Breast epithelium (tissue), 3 donors: ENCODE measurements at regions not wholly inside any gene's neighbourhood (a gene's known extent, or its start where the extent isn't known, plus 50 kb on each side); places are given as distances from the start of the nearest gene placed in this dataset.

Source experiments
- POLR2A ChIP-seq: fragments of 450-650 bp; IDR thresholded peaks from one replicate; pipeline ENCODE4 v1.6.1; 2016; ENCODE audit warnings: antibody characterized with exemption, mild to moderate bottlenecking, moderate library complexity
- TF ChIP-seq, protein P1 (sequence below), 3 donors: fragments of 450-650 bp; IDR thresholded peaks; one replicate each; pipeline ENCODE4 v1.5.1; 2016 to 2017; ENCODE audit warnings: antibody characterized with exemption in 3 of 3, mild to moderate bottlenecking in 3 of 3, moderate library complexity in 3 of 3

DNA sequence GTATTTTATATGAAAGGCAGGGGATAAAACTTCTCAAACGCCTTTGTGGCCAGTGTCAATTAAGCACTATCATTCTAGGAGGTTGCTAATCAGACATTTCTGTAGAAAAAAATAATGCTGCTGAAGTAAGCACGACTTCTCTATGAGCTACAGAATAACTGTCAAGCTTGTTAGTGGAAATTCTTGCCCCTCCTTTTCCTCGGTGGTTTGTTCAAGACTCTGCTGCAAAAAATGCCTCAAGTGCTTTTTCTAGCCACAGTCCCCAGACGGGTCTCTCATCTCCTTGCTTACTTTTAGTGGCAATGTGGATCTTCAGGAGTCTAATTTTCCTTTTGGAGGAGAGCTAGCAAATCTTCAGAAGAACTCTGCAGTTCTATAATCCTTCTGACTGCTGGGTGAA is 452.0 kb downstream of the FUT8 start:
- TF ChIP-seq POLR2A, result no peak
- TF ChIP-seq, protein P1, sequence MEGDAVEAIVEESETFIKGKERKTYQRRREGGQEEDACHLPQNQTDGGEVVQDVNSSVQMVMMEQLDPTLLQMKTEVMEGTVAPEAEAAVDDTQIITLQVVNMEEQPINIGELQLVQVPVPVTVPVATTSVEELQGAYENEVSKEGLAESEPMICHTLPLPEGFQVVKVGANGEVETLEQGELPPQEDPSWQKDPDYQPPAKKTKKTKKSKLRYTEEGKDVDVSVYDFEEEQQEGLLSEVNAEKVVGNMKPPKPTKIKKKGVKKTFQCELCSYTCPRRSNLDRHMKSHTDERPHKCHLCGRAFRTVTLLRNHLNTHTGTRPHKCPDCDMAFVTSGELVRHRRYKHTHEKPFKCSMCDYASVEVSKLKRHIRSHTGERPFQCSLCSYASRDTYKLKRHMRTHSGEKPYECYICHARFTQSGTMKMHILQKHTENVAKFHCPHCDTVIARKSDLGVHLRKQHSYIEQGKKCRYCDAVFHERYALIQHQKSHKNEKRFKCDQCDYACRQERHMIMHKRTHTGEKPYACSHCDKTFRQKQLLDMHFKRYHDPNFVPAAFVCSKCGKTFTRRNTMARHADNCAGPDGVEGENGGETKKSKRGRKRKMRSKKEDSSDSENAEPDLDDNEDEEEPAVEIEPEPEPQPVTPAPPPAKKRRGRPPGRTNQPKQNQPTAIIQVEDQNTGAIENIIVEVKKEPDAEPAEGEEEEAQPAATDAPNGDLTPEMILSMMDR (IDR thresholded peaks at IDR 0.05), result no peak
